KOPT-K1 (cell line): ENCODE measurements at regions not wholly inside any gene's neighbourhood (a gene's known extent, or its start where the extent isn't known, plus 50 kb on each side); places are given as distances from the start of the nearest gene placed in this dataset.

ENCODE experiments used
- H3K27ac ChIP-seq: fragments of 200-600 bp; sonication (generic); 2 replicates; pipeline ENCODE4 v1.5.1; 2016; ENCODE audit warnings: antibody characterized with exemption, mild to moderate bottlenecking, low read depth, low read length; ENCODE audit not compliant: poor library complexity, severe bottlenecking
- H3K36me3 ChIP-seq: fragments of 200-600 bp; sonication (generic); 2 replicates; pipeline ENCODE4 v1.5.1; 2017; ENCODE audit warnings: antibody characterized with exemption, mild to moderate bottlenecking, low read length, moderate library complexity; ENCODE audit not compliant: insufficient read depth
- H3K9me3 ChIP-seq: fragments of 200-600 bp; sonication (generic); 2 replicates; pipeline ENCODE4 v1.5.1; 2017; ENCODE audit warnings: antibody characterized with exemption, low read length, mild to moderate bottlenecking; ENCODE audit not compliant: insufficient read depth, poor library complexity, severe bottlenecking

DNA sequence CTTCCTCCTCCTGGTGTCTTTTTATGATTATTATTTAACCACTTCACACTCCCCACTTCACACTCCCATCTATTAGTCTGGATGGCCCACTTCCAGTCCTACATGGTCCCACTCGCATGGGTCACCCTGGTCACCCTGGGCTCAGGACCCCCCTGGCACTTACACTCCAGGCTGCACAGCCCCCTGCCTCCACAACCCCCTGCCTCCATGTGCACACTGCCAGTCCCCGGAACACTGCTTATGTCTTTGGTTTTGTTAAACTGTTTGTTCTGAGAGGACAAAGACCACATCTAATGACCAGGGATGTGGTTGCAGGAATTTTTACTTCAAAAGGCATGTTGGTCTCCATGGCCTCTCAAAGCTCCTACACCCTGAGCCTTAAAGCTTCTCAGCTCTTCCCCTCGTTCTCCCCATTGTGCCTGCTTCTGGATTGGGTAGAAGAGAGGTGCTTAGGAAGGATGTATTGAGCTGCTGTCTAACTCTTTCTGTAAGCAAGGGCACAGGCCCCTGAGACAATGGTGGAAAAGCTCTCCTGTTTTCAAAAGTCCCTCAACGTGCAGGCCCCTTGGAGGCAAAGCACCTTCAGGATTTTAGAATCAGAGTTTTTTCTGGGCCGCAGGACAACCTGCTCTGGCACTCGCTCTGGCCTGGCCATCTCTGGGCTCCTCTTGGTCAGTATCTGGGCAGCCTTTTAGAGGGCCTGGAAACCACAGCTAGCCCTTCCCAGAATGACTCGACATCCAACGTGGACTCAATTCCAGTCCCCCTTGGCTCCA is 150.0 kb upstream of the HAAO start:
- Histone ChIP-seq H3K36me3 (no peaks in the 10 kb centered on the region), H3K9me3 (no peaks in the 10 kb centered on the region), H3K27ac (no peak overlapping the region)

- H3K27ac ChIP-seq: no peak overlapping the region
- no peaks in the 10 kb centered on the region for H3K9me3 ChIP-seq
- no peaks in the 10 kb centered on the region for H3K36me3 ChIP-seq
These were observed 149.3 kb upstream of the HAAO start for GRCh38 chr2:42941633-42942176.

GRCh38 chr2:42939411-42940206 is 147.2 kb upstream of the HAAO start:
- H3K36me3 ChIP-seq: no peaks in the 10 kb centered on the region
- H3K27ac ChIP-seq: no peak overlapping the region
- no peaks in the 10 kb centered on the region for H3K9me3 ChIP-seq

DNA sequence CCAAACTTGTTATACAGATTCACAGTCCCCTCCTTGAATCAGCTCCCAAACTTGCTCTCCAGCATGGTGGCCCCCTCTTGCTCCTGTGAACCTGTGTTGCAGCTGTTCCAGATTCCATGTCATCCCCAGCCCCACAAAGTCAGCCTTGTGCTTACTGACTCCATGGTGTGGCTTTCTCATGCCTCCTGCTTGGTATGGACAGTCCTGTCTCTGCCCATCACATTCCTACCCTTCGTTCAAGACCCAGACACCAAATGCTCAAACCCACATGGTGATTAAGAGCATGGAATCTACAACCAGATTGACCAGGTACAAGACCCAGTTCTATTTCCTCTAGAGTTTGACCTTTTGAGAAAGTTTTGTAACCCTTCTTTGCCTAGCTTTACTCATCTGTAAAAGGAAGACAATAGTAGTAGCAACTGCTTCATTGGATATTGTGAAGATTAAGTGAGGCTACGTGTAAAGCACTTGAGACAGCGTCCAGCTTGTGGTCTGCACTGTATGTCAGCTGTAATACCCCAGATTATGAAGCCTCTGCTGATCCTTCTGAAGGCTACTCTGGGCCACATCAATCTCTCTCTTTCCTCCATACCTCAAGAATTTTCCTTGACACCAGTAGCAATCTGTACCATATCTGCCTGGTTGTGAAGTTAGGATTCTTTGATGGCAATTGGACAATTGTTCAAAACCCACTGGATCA is 146.4 kb upstream of the HAAO start:
- Histone ChIP-seq H3K9me3 (no peaks in the 10 kb centered on the region), H3K27ac (no peak overlapping the region), H3K36me3 (no peaks in the 10 kb centered on the region)

GRCh38 chr2:42937171-42937875 is 144.9 kb upstream of the HAAO start:
- no peaks in the 10 kb centered on the region for H3K36me3 ChIP-seq
- H3K9me3 ChIP-seq: no peaks in the 10 kb centered on the region
- no peak overlapping the region for H3K27ac ChIP-seq

DNA sequence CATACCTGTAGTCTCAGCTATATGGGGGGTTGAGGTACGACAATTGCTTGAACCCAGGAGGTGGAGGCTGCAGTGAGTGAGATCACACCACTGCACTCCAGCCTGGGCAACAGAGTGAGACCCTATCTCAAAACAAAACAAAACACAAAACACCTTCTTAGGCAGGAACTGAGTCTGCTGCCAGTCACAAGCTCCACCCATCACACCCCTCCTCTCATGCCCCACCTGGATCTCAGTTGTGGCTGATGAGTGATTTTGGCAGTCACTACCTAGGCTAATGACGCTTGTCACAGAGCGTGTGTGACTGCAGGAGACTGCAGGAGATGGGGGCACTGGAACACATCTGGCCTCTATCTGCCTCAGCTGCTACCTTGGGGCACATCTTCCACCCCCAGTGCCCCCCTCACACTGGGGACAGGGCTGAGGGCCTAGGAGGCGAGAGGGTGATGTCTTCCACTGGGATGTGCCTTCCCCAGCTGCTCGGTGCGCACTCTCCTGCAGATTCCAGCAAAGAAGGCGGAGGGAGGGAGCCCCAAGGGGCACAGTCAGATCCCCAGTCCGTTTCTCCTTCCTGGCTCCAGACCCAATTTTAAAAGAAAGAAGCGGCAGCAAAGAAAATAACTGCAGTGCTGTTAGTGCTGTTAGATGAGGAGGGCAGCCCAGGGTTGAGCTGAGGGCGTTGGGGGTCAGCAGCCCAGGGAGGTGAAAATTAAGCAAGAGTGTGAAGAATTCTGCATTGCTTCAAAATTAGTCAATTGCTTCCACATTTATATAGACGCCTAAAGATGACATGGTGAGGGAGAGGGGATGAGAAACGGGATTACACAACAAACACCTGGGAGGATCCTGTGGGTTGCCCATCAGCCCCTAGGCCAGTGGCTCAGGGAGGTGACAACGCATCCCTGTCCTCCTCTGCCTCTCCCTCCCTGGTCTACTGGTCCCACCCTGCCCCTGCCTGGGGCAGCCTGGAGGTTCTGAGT is 143.6 kb upstream of the HAAO start:
- Histone ChIP-seq H3K27ac (no peak overlapping the region), H3K36me3 (no peaks in the 10 kb centered on the region), H3K9me3 (no peaks in the 10 kb centered on the region)

DNA sequence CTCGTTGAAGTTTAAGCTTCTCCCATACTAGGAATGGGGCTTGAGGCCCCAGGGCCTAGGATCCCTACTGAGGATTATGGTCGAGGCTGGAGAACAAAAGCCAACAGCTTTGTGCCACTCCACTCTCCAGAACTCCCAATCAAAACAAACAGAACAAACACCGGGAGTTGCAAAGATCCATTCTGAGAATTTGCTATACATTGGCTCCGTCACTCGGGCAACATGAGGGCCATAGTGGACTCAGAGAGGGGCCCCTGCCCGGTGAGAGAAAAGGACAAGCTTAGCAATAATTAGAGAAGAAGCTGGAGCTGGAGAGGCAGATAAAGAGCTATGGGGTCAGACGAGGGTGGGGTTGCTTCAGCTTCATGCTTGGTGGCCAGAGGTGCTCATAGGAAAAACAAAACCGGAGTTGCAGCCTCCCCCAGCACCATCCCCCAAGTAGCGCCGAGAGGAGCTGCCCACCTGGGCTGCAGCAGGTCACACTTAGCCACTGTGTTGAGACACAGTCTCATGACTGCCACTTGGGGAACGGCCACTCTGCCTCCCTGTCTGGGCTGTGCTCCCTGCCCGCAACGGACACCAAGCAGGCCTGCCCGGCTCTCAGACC is 142.3 kb upstream of the HAAO start:
- Histone ChIP-seq H3K36me3 (no peaks in the 10 kb centered on the region), H3K9me3 (no peaks in the 10 kb centered on the region), H3K27ac (no peak overlapping the region)

- Histone ChIP-seq H3K9me3 (no peaks in the 10 kb centered on the region), H3K27ac (no peak overlapping the region), H3K36me3 (no peaks in the 10 kb centered on the region)
These were observed 141.5 kb upstream of the HAAO start for GRCh38 chr2:42933824-42934254.

- no peaks in the 10 kb centered on the region for H3K36me3 ChIP-seq
- H3K27ac ChIP-seq: no peak overlapping the region
- no peaks in the 10 kb centered on the region for H3K9me3 ChIP-seq
These were observed 140.1 kb upstream of the HAAO start for GRCh38 chr2:42932271-42933151.

- H3K27ac ChIP-seq: no peak overlapping the region
These were observed 139.4 kb upstream of the HAAO start for GRCh38 chr2:42931818-42932195.

GRCh38 chr2:42931146-42931817 is 138.9 kb upstream of the HAAO start:
- no peaks in the 10 kb centered on the region for H3K9me3 ChIP-seq
- H3K36me3 ChIP-seq: no peaks in the 10 kb centered on the region
- H3K27ac ChIP-seq: no peak overlapping the region

More at GRCh38 chr2:42931818-42932195, 139.4 kb upstream of the HAAO start:
- no peaks in the 10 kb centered on the region for H3K9me3 ChIP-seq
- H3K36me3 ChIP-seq: no peaks in the 10 kb centered on the region

DNA sequence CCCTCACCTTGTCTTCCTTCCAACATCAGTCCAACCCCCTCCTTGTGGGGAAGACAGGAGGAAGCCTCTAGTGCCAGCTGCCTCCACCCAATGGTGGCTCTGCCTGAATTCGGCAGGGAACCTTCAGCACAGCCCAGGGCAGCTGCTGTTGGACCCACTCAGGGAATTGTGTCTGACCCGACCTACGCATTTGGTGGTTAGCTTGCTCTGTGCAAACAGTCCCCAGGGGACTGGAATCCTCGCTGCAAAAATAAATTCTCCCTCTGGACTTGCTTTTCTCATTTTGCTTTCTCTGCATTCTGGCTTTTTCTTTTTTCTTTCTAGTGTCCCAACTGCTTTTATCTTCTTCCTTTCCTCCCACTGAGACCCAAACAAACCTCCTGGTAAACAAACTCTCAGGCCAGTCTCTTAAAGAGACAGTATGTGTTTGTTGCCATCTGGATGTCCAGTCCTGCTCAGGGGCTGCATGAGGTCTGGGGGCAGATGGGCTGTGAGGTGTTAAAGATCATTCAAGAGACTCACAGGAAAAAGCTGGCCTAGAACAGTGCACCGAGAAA is 137.7 kb upstream of the HAAO start:
- no peaks in the 10 kb centered on the region for H3K9me3 ChIP-seq
- no peak overlapping the region for H3K27ac ChIP-seq
- H3K36me3 ChIP-seq: no peaks in the 10 kb centered on the region
